HepG2 (cell line): ENCODE measurements at regions not wholly inside any gene's neighbourhood (a gene's known extent, or its start where the extent isn't known, plus 50 kb on each side); places are given as distances from the start of the nearest gene placed in this dataset.

ENCODE experiments used
- CC2D1A ChIP-seq: sonication (generic); formaldehyde crosslinking; IDR thresholded peaks from 2 replicates; pipeline ENCODE4 v1.8.1; 2023; ENCODE audit warnings: mild to moderate bottlenecking, missing genetic modification reagents
- CEBPB ChIP-seq: IDR thresholded peaks from 2 replicates; pipeline ENCODE4 v1.6.1; 2011; ENCODE audit warnings: low read depth, low read length, improper control_type of control experiment, borderline replicate concordance
- CTCF ChIP-seq: sonication (generic); formaldehyde crosslinking; IDR thresholded peaks from 2 replicates; pipeline ENCODE4 v1.5.0; 2020; ENCODE audit warnings: mild to moderate bottlenecking, missing genetic modification reagents, moderate library complexity
- HDAC6 ChIP-seq: fragments of 200-600 bp; sonication (generic); IDR thresholded peaks from 2 replicates; pipeline ENCODE4 v1.7.0; 2017; ENCODE audit warnings: mild to moderate bottlenecking, antibody characterized with exemption, low read length, low read depth
- NR2F1 ChIP-seq, 2 experiments: fragments of 450-650 bp in 1 of 2; formaldehyde crosslinking in 1 of 2; IDR thresholded peaks; 2 replicates each; pipeline versions ENCODE4 v1.5.0 to v1.6.1; 2016 to 2020; ENCODE audit warnings: mild to moderate bottlenecking in 1 of 2, missing compliant biosample characterization in 1 of 2, missing genetic modification reagents in 1 of 2, moderate library complexity in 1 of 2
- PHF5A ChIP-seq: IDR thresholded peaks from one replicate; pipeline ENCODE4 v1.6.1; 2018; ENCODE audit warnings: low read depth, missing genetic modification reagents; ENCODE audit not compliant: unreplicated experiment
- RARA ChIP-seq: IDR thresholded peaks from 2 replicates; pipeline ENCODE4 v1.6.1; 2016; ENCODE audit warnings: missing genetic modification reagents, missing compliant biosample characterization
- SOX5 ChIP-seq: IDR thresholded peaks from 2 replicates; pipeline ENCODE4 v1.6.1; 2016; ENCODE audit warnings: borderline replicate concordance
- TBL1XR1 ChIP-seq: fragments of 150-350 bp; IDR thresholded peaks from 2 replicates; pipeline ENCODE4 v1.6.1; 2014; ENCODE audit warnings: borderline replicate concordance, low read length; ENCODE audit not compliant: partially characterized antibody
- ZBTB7B ChIP-seq: sonication (generic); formaldehyde crosslinking; IDR thresholded peaks from 2 replicates; pipeline ENCODE4 v1.4.0; 2020; ENCODE audit warnings: missing genetic modification reagents
- ZFP91 ChIP-seq: sonication (generic); formaldehyde crosslinking; IDR thresholded peaks from 2 replicates; pipeline ENCODE4 v1.9.0; 2022; ENCODE audit warnings: missing genetic modification reagents, mild to moderate bottlenecking, borderline replicate concordance
- ZNF7 ChIP-seq: IDR thresholded peaks from 2 replicates; pipeline ENCODE4 v1.6.1; 2016; ENCODE audit warnings: missing biosample characterization, missing genetic modification reagents

- TF ChIP-seq TBL1XR1 (no peak), NR2F1 (CRISPR knock-in tag; IDR thresholded peaks at IDR 0.05) (no peak), CC2D1A (no peak), CEBPB (no peak), CTCF (CRISPR knock-in tag) (no peak), ZFP91 (CRISPR knock-in tag) (no peak), PHF5A (no peak), HDAC6 (no peak), RARA (CRISPR knock-in tag) (no peak), ZNF7 (CRISPR knock-in tag) (no peak), SOX5 (CRISPR knock-in tag) (no peak), ZBTB7B (CRISPR knock-in tag) (no peak)
Measured at GRCh38 chr4:185995665-185996064, 73.3 kb upstream of the TLR3 start.
